ENCODE measurements at regions not wholly inside any gene's neighbourhood (a gene's known extent, or its start where the extent isn't known, plus 50 kb on each side); places are given as distances from the start of the nearest gene placed in this dataset.

- Histone ChIP-seq H3K4me1 (ENCODE audit: low read depth) (no peaks in the 10 kb centered on the region), H3K27me3 (no peaks in the 10 kb centered on the region), H3K36me3 (no peaks in the 10 kb centered on the region), H3K27ac (no peak overlapping the region), H3K9me3 (ENCODE audit: low read depth) (no peaks in the 10 kb centered on the region), H3K4me3 (no peak overlapping the region)
- no peak for DNase-seq (ENCODE audit: low read depth in 1 of 2, low spot score in 1 of 2)
- no peak for TF ChIP-seq CTCF (IDR thresholded peaks at IDR 0.05; ENCODE audit: low read depth, low read length)
These were observed 96.2 kb upstream of the ARHGEF26 start for GRCh38 chr3:154025007-154025406.

GRCh38 chr3:154029926-154030325 lies 91.3 kb upstream of the ARHGEF26 start:
- DNase-seq (ENCODE audit: low read depth in 1 of 2, low spot score in 1 of 2), result no peak
- no peak for TF ChIP-seq CTCF (IDR thresholded peaks at IDR 0.05; ENCODE audit: low read depth, low read length)
- H3K4me1 ChIP-seq (ENCODE audit: low read depth), result no peaks in the 10 kb centered on the region
- H3K9me3 ChIP-seq (ENCODE audit: low read depth), result no peaks in the 10 kb centered on the region
- H3K27ac ChIP-seq, result no peak overlapping the region
- H3K27me3 ChIP-seq, result no peaks in the 10 kb centered on the region
- no peak overlapping the region for H3K4me3 ChIP-seq
- H3K36me3 ChIP-seq, result no peaks in the 10 kb centered on the region

- Histone ChIP-seq H3K9me3 (ENCODE audit: low read depth) (no peaks in the 10 kb centered on the region), H3K4me1 (ENCODE audit: low read depth) (no peaks in the 10 kb centered on the region), H3K27ac (no peak overlapping the region), H3K27me3 (no peaks in the 10 kb centered on the region), H3K36me3 (no peaks in the 10 kb centered on the region), H3K4me3 (no peak overlapping the region)
- TF ChIP-seq CTCF (IDR thresholded peaks at IDR 0.05; ENCODE audit: low read depth, low read length), result no peak
- DNase-seq (ENCODE audit: low read depth in 1 of 2, low spot score in 1 of 2), result no peak
These were observed 86.3 kb upstream of the ARHGEF26 start for GRCh38 chr3:154034797-154035330.

GRCh38 chr3:154040283-154040682 lies 80.9 kb upstream of the ARHGEF26 start:
- no peaks in the 10 kb centered on the region for H3K4me1 ChIP-seq (ENCODE audit: low read depth)
- no peaks in the 10 kb centered on the region for H3K27me3 ChIP-seq
- H3K4me3 ChIP-seq, result no peak overlapping the region
- H3K36me3 ChIP-seq, result no peaks in the 10 kb centered on the region
- DNase-seq (ENCODE audit: low read depth in 1 of 2, low spot score in 1 of 2), result peak in 1 of 2 donors; percentile 35
- peak; percentile 41 for TF ChIP-seq CTCF (IDR thresholded peaks at IDR 0.05; ENCODE audit: low read depth, low read length)
- no peaks in the 10 kb centered on the region for H3K9me3 ChIP-seq (ENCODE audit: low read depth)
- H3K27ac ChIP-seq, result no peak overlapping the region

- H3K9me3 ChIP-seq (ENCODE audit: low read depth), result no peaks in the 10 kb centered on the region
- no peaks in the 10 kb centered on the region for H3K27me3 ChIP-seq
- H3K4me3 ChIP-seq, result no peak overlapping the region
- no peak for DNase-seq (ENCODE audit: low read depth in 1 of 2, low spot score in 1 of 2)
- TF ChIP-seq CTCF (IDR thresholded peaks at IDR 0.05; ENCODE audit: low read depth, low read length), result no peak
- no peak overlapping the region for H3K27ac ChIP-seq
- no peaks in the 10 kb centered on the region for H3K36me3 ChIP-seq
- no peaks in the 10 kb centered on the region for H3K4me1 ChIP-seq (ENCODE audit: low read depth)
These were observed 76.5 kb upstream of the ARHGEF26 start for GRCh38 chr3:154044671-154045070.

- no peak overlapping the region for H3K4me3 ChIP-seq
- H3K36me3 ChIP-seq, result no peaks in the 10 kb centered on the region
- no peaks in the 10 kb centered on the region for H3K4me1 ChIP-seq (ENCODE audit: low read depth)
- H3K27ac ChIP-seq, result no peak overlapping the region
- no peak for DNase-seq (ENCODE audit: low read depth in 1 of 2, low spot score in 1 of 2)
- no peaks in the 10 kb centered on the region for H3K9me3 ChIP-seq (ENCODE audit: low read depth)
- no peaks in the 10 kb centered on the region for H3K27me3 ChIP-seq
- TF ChIP-seq CTCF (IDR thresholded peaks at IDR 0.05; ENCODE audit: low read depth, low read length), result no peak
These were observed 71.0 kb upstream of the ARHGEF26 start for GRCh38 chr3:154050216-154050615.

Data from cardiac muscle cell (in vitro differentiated cells and primary cell).